ENCODE measurements at regions not wholly inside any gene's neighbourhood (a gene's known extent, or its start where the extent isn't known, plus 50 kb on each side); places are given as distances from the start of the nearest gene placed in this dataset.

GRCh38 chr3:101081446-101081845, 88.2 kb upstream of the ABI3BP start:
- TF ChIP-seq CTCF (IDR thresholded peaks at IDR 0.05): no peak
- no peak for TF ChIP-seq POLR2A (IDR thresholded peaks at IDR 0.05)

Measured in thyroid gland (tissue), 4 donors.